Testis (tissue), 2 donors: ENCODE measurements at regions not wholly inside any gene's neighbourhood (a gene's known extent, or its start where the extent isn't known, plus 50 kb on each side); places are given as distances from the start of the nearest gene placed in this dataset.

Source experiments
- DNase-seq: peaks from one replicate; pipeline ENCODE4 v3.0.0-alpha.2; 2019
- H3K27ac ChIP-seq, 2 donors: fragments of 200-600 bp; sonication (generic); one replicate each; pipeline ENCODE4 v1.5.1; 2019
- H3K27me3 ChIP-seq: fragments of 200-600 bp; sonication (generic); one replicate; pipeline ENCODE4 v1.5.1; 2019
- H3K36me3 ChIP-seq: fragments of 200-600 bp; sonication (generic); one replicate; pipeline ENCODE4 v1.5.1; 2017; ENCODE audit warnings: low read depth; ENCODE audit errors: missing control alignments
- H3K4me1 ChIP-seq: fragments of 200-600 bp; sonication (generic); one replicate; pipeline ENCODE4 v1.5.1; 2019
- H3K4me3 ChIP-seq, 2 donors: fragments of 200-600 bp; sonication (generic); one replicate each; pipeline ENCODE4 v1.5.1; 2017 to 2019
- H3K9me3 ChIP-seq: fragments of 200-600 bp; sonication (generic); one replicate; pipeline ENCODE4 v1.5.1; 2017
- POLR2A ChIP-seq: fragments of 450-650 bp; IDR thresholded peaks from one replicate; pipeline ENCODE4 v1.6.1; 2017; ENCODE audit warnings: antibody characterized with exemption, mild to moderate bottlenecking, moderate library complexity
- WGBS, 2 donors: methylation state at CpG; one replicate each; pipeline ENCODE4 v1.1.5; 2018; 5-methylcytosine and 5-hydroxymethylcytosine counted together
- intact Hi-C: fragments of 100-400 bp; cut with DNase I; formaldehyde crosslinking; loops from one replicate; pipeline ENCODE4 v1.15.1; 2023; ENCODE audit warnings: low total_unique reads
- TF ChIP-seq, protein P1 (sequence below), 3 experiments: fragments of 450-650 bp in 2 of 3; fragments of 200-600 bp in 1 of 3; sonication (generic) in 1 of 3; IDR thresholded peaks; one replicate each; pipeline ENCODE4 v1.5.1; 2016 to 2019; ENCODE audit warnings: antibody characterized with exemption in 3 of 3, mild to moderate bottlenecking in 2 of 3, moderate library complexity in 1 of 3

DNA sequence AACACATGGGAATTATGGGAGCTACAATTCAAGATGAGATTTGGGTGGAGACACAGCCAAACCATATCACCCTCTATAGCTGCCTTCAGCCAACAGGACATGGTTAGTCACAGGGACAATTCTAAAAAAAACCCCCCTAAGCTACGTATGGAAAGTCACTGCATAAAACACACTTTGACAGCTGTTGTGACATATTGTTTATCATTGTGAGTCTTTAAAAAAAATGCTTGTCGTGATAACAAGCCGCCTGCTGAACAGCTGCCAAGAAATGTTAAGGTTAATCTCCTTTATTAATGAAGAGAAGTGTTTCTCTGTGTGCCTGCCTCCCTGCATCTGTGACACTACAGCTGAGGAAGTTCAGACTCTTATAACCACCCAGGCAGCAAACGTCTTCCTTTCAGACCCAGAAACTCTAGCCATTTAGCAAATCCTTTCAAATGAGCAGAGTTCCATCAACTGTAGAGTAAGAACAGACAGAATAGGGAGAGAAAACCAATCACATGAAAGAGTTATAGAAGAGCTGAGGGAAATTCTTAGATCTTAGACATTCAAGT, 1459.6 kb upstream of the TMEM132C start:
- 27 to 44% methylated on average over 4 of the region's 4 CpGs for WGBS, 2 donors
- intact Hi-C loops: no loop called here
- DNase-seq: no peak
- Histone ChIP-seq H3K4me1 (no peaks in the 10 kb centered on the region), H3K27ac (no peak overlapping the region), H3K9me3 (no peaks in the 10 kb centered on the region), H3K4me3 (no peak overlapping the region), H3K27me3 (no peaks in the 10 kb centered on the region), H3K36me3 (no peaks in the 10 kb centered on the region)
- TF ChIP-seq, protein P1, sequence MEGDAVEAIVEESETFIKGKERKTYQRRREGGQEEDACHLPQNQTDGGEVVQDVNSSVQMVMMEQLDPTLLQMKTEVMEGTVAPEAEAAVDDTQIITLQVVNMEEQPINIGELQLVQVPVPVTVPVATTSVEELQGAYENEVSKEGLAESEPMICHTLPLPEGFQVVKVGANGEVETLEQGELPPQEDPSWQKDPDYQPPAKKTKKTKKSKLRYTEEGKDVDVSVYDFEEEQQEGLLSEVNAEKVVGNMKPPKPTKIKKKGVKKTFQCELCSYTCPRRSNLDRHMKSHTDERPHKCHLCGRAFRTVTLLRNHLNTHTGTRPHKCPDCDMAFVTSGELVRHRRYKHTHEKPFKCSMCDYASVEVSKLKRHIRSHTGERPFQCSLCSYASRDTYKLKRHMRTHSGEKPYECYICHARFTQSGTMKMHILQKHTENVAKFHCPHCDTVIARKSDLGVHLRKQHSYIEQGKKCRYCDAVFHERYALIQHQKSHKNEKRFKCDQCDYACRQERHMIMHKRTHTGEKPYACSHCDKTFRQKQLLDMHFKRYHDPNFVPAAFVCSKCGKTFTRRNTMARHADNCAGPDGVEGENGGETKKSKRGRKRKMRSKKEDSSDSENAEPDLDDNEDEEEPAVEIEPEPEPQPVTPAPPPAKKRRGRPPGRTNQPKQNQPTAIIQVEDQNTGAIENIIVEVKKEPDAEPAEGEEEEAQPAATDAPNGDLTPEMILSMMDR (IDR thresholded peaks at IDR 0.05): no peak
- no peak for TF ChIP-seq POLR2A

DNA sequence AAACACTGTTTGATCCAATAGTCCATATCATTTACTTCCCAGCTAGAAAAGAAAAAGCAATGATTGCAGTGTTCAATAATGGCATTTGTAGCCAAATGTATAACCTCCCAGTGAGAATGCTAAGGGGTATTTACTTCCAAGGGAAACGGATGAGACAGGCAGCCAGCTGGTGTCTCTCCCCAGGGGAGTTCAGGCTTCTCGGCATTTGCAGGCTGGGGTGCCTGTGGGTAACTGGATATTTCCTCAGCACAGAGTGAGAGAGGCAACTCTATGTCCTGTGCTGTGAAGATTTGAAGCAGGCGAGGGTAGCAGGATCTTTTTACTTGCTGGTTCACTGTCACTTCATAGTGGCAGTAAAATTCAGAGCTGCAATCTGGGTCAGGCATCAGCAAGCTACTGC, 1455.6 kb upstream of the TMEM132C start:
- Histone ChIP-seq H3K36me3 (no peaks in the 10 kb centered on the region), H3K9me3 (no peaks in the 10 kb centered on the region), H3K27me3 (no peaks in the 10 kb centered on the region), H3K27ac (no peak overlapping the region), H3K4me3 (no peak overlapping the region), H3K4me1 (no peaks in the 10 kb centered on the region)
- 0 to 41% methylated on average over 1 to 3 of the region's 3 CpGs for WGBS, 2 donors
- TF ChIP-seq, protein P1 (IDR thresholded peaks at IDR 0.05): no peak
- no peak for TF ChIP-seq POLR2A
- DNase-seq: no peak
- intact Hi-C loops: no loop called here

DNA sequence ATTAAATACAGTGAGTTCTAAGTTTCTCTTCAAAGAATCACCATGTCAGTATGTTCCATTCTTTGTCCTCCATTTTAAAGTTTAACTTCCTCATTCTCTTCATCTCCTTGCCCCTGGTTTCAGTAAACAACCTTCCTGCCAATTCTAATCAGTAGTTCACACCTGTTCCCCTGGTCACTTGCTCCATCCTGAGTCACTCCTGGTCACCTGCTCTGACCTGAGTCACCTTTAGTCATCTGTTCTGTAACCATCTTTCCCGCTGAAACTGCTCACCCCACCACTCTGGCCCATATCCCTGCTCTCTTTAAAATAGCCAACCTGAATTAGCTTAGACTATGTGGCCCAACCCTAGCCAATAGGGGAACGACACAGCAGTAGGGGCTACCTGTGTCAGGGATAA, 1447.4 kb upstream of the TMEM132C start:
- Histone ChIP-seq H3K27ac (no peak overlapping the region), H3K9me3 (no peaks in the 10 kb centered on the region), H3K36me3 (no peaks in the 10 kb centered on the region), H3K4me3 (no peak overlapping the region), H3K27me3 (no peaks in the 10 kb centered on the region), H3K4me1 (no peaks in the 10 kb centered on the region)
- no peak for DNase-seq
- intact Hi-C loops: no loop called here
- TF ChIP-seq, protein P1 (IDR thresholded peaks at IDR 0.05): no peak
- TF ChIP-seq POLR2A: no peak
- WGBS, 2 donors: 91 to 93% methylated on average over 2 of the region's 2 CpGs

DNA sequence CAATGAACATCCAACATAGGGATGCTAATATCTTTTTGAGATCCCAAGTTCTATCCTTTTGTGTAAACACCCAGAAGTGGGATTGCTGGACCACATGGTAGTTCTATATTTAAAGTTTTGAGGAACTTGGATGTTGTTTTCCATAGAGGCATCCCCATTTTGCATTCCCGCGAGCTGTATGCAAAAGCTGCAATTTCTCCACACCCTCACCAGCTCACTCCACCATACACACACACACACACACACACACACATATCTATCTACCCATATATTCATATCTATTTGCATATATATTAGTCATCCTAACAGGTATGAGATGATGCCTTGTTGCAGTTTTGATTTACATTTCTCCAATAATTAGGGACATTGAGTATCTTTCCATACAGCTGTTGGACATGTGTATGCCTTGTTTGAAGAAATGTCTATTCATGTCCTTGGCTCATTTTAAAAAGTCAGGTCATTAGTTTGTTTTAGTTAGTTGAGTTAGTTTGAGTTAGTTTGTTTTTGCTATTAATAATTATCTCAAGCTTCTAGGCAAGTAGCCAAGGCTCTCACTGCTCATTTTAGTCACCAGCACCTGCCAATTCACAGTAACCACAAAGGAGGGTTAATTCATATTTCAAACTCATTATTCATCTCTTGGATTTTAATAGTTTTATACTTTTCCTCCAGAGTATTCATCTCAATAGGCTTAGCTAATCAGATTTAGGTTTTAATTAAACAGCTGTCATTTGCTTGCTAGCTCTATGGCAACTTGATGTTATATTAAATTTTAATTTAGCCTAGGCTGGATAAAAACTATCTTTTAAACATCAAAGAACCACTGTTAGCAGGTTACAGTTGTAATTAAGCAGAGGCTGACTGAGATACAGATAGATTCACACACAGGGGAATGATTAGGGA, 1435.9 kb upstream of the TMEM132C start:
- WGBS, 2 donors: 73 to 75% methylated on average over 2 of the region's 2 CpGs
- no peak for DNase-seq
- H3K36me3 ChIP-seq: no peaks in the 10 kb centered on the region
- H3K9me3 ChIP-seq: no peaks in the 10 kb centered on the region
- TF ChIP-seq POLR2A: no peak
- TF ChIP-seq, protein P1 (IDR thresholded peaks at IDR 0.05): no peak
- no peak overlapping the region for H3K27ac ChIP-seq
- no peaks in the 10 kb centered on the region for H3K4me1 ChIP-seq
- no peak overlapping the region for H3K4me3 ChIP-seq
- intact Hi-C loops: no loop called here
- no peaks in the 10 kb centered on the region for H3K27me3 ChIP-seq
